H1 (cell line): ENCODE measurements at regions not wholly inside any gene's neighbourhood (a gene's known extent, or its start where the extent isn't known, plus 50 kb on each side); places are given as distances from the start of the nearest gene placed in this dataset.

Source experiments
- MAFK ChIP-seq: IDR thresholded peaks from 2 replicates; pipeline ENCODE4 v1.6.1; 2012; ENCODE audit warnings: low read depth, mild to moderate bottlenecking, improper control_type of control experiment, low read length
- SUZ12 ChIP-seq: fragments of 200-600 bp; sonication (generic); IDR thresholded peaks from 2 replicates; pipeline ENCODE4 v1.6.1; 2012; ENCODE audit warnings: mild to moderate bottlenecking, inconsistent platforms, low read length, moderate library complexity, mixed read lengths
- TF ChIP-seq, protein P1 (sequence below): fragments of 300-600 bp; sonication (generic); IDR thresholded peaks from 2 replicates; pipeline ENCODE4 v1.7.1; 2012; ENCODE audit warnings: low read length, moderate library complexity, mild to moderate bottlenecking, inconsistent platforms; ENCODE audit not compliant: insufficient replicate concordance

DNA sequence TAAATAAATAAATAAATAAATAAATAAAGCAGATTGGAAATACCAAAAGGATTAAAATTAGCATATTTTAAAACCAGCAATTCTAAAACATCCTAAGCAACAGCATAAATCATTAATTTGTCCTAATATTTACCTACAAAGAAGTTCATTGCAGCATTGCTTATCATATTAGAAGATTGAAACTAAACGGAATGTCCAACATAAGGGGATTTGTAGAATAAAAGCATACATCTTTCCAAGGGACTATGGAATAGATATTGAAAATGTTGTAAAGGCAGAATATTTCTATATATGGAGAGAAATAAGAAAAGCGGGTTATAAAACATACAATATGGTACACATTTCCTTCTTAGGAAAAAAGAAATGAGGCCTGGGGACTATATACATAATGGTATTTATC is 71.1 kb upstream of the RFC3 start (continued):
- TF ChIP-seq, protein P1, sequence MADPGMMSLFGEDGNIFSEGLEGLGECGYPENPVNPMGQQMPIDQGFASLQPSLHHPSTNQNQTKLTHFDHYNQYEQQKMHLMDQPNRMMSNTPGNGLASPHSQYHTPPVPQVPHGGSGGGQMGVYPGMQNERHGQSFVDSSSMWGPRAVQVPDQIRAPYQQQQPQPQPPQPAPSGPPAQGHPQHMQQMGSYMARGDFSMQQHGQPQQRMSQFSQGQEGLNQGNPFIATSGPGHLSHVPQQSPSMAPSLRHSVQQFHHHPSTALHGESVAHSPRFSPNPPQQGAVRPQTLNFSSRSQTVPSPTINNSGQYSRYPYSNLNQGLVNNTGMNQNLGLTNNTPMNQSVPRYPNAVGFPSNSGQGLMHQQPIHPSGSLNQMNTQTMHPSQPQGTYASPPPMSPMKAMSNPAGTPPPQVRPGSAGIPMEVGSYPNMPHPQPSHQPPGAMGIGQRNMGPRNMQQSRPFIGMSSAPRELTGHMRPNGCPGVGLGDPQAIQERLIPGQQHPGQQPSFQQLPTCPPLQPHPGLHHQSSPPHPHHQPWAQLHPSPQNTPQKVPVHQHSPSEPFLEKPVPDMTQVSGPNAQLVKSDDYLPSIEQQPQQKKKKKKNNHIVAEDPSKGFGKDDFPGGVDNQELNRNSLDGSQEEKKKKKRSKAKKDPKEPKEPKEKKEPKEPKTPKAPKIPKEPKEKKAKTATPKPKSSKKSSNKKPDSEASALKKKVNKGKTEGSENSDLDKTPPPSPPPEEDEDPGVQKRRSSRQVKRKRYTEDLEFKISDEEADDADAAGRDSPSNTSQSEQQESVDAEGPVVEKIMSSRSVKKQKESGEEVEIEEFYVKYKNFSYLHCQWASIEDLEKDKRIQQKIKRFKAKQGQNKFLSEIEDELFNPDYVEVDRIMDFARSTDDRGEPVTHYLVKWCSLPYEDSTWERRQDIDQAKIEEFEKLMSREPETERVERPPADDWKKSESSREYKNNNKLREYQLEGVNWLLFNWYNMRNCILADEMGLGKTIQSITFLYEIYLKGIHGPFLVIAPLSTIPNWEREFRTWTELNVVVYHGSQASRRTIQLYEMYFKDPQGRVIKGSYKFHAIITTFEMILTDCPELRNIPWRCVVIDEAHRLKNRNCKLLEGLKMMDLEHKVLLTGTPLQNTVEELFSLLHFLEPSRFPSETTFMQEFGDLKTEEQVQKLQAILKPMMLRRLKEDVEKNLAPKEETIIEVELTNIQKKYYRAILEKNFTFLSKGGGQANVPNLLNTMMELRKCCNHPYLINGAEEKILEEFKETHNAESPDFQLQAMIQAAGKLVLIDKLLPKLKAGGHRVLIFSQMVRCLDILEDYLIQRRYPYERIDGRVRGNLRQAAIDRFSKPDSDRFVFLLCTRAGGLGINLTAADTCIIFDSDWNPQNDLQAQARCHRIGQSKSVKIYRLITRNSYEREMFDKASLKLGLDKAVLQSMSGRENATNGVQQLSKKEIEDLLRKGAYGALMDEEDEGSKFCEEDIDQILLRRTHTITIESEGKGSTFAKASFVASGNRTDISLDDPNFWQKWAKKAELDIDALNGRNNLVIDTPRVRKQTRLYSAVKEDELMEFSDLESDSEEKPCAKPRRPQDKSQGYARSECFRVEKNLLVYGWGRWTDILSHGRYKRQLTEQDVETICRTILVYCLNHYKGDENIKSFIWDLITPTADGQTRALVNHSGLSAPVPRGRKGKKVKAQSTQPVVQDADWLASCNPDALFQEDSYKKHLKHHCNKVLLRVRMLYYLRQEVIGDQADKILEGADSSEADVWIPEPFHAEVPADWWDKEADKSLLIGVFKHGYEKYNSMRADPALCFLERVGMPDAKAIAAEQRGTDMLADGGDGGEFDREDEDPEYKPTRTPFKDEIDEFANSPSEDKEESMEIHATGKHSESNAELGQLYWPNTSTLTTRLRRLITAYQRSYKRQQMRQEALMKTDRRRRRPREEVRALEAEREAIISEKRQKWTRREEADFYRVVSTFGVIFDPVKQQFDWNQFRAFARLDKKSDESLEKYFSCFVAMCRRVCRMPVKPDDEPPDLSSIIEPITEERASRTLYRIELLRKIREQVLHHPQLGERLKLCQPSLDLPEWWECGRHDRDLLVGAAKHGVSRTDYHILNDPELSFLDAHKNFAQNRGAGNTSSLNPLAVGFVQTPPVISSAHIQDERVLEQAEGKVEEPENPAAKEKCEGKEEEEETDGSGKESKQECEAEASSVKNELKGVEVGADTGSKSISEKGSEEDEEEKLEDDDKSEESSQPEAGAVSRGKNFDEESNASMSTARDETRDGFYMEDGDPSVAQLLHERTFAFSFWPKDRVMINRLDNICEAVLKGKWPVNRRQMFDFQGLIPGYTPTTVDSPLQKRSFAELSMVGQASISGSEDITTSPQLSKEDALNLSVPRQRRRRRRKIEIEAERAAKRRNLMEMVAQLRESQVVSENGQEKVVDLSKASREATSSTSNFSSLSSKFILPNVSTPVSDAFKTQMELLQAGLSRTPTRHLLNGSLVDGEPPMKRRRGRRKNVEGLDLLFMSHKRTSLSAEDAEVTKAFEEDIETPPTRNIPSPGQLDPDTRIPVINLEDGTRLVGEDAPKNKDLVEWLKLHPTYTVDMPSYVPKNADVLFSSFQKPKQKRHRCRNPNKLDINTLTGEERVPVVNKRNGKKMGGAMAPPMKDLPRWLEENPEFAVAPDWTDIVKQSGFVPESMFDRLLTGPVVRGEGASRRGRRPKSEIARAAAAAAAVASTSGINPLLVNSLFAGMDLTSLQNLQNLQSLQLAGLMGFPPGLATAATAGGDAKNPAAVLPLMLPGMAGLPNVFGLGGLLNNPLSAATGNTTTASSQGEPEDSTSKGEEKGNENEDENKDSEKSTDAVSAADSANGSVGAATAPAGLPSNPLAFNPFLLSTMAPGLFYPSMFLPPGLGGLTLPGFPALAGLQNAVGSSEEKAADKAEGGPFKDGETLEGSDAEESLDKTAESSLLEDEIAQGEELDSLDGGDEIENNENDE, result no peak
- TF ChIP-seq MAFK, result no peak
- TF ChIP-seq SUZ12, result no peak
